KMS-11 (cell line): ENCODE measurements at regions not wholly inside any gene's neighbourhood (a gene's known extent, or its start where the extent isn't known, plus 50 kb on each side); places are given as distances from the start of the nearest gene placed in this dataset.

Source experiments
- H2AFZ ChIP-seq: fragments of 200-600 bp; sonication (generic); 2 replicates; pipeline ENCODE4 v1.6.1; 2016; ENCODE audit warnings: antibody characterized with exemption, mixed run types, low read depth
- H3K27ac ChIP-seq: fragments of 200-600 bp; sonication (generic); 2 replicates; pipeline ENCODE4 v1.6.1; 2016; ENCODE audit warnings: mild to moderate bottlenecking, mixed run types
- H3K27me3 ChIP-seq: fragments of 200-600 bp; sonication (generic); 2 replicates; pipeline ENCODE4 v1.6.1; 2017; ENCODE audit warnings: mild to moderate bottlenecking, low read depth, mixed run types, moderate library complexity; ENCODE audit not compliant: insufficient read depth
- H3K36me3 ChIP-seq: fragments of 200-600 bp; sonication (generic); 2 replicates; pipeline ENCODE4 v1.6.1; 2017; ENCODE audit warnings: mild to moderate bottlenecking, mixed run types; ENCODE audit not compliant: insufficient read depth
- H3K4me1 ChIP-seq: fragments of 200-600 bp; sonication (generic); 2 replicates; pipeline ENCODE4 v1.6.1; 2016; ENCODE audit warnings: mild to moderate bottlenecking, low read depth, mixed run types; ENCODE audit not compliant: poor library complexity, severe bottlenecking
- H3K4me2 ChIP-seq: fragments of 200-600 bp; sonication (generic); 2 replicates; pipeline ENCODE4 v1.7.0; 2016; ENCODE audit warnings: mild to moderate bottlenecking, mixed run types
- H3K4me3 ChIP-seq: fragments of 200-600 bp; sonication (generic); IDR thresholded peaks from 2 replicates; pipeline ENCODE4 v1.6.1; 2017; ENCODE audit warnings: low read depth, low read length, mixed read lengths; ENCODE audit not compliant: insufficient read depth
- H3K79me2 ChIP-seq: fragments of 200-600 bp; sonication (generic); 2 replicates; pipeline ENCODE4 v1.6.1; 2016; ENCODE audit warnings: low read depth, mixed run types; ENCODE audit not compliant: insufficient read depth
- H3K9ac ChIP-seq: fragments of 200-600 bp; sonication (generic); 2 replicates; pipeline ENCODE4 v1.6.1; 2016; ENCODE audit warnings: mild to moderate bottlenecking, mixed run types
- H4K20me1 ChIP-seq: fragments of 200-600 bp; sonication (generic); 2 replicates; pipeline ENCODE4 v1.6.1; 2016; ENCODE audit warnings: mild to moderate bottlenecking, mixed run types; ENCODE audit not compliant: insufficient read depth
- CTCF ChIP-seq: fragments of 200-600 bp; sonication (generic); conservative IDR thresholded peaks from 2 replicates; pipeline ENCODE4 v1.6.1; 2017; ENCODE audit warnings: low read depth, mild to moderate bottlenecking, antibody characterized with exemption, low read length, moderate library complexity, mixed read lengths

DNA sequence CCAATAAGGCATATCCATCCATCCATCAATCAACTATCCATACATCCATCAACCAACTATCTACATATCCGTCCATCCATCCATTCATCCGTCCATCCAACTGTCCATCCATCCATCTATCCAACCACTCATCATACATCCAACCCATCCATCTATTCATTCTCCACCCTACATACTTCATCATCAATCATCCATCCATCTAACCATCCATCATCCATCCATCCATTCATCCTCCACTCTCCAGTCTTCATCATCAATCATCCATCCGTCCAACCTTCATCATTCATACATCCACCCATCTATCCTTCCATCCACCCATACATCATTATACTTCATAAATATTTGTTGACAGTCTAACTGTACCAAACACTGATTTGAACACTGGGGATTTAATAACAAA, 231.3 kb upstream of the DAB1 start:
- H4K20me1 ChIP-seq = no peaks in the 10 kb centered on the region
- no peak overlapping the region for H3K9ac ChIP-seq
- no peak overlapping the region for H3K27ac ChIP-seq
- H3K27me3 ChIP-seq = no peaks in the 10 kb centered on the region
- no peaks in the 10 kb centered on the region for H3K4me1 ChIP-seq
- no peak overlapping the region for H3K4me3 ChIP-seq
- no peak overlapping the region for H2AFZ ChIP-seq
- no peak overlapping the region for H3K4me2 ChIP-seq
- H3K36me3 ChIP-seq = no peaks in the 10 kb centered on the region
- H3K79me2 ChIP-seq = no peaks in the 10 kb centered on the region
- no peak for TF ChIP-seq CTCF

GRCh38 chr1:57644667-57645066, 220.8 kb upstream of the DAB1 start:
- no peak for TF ChIP-seq CTCF
- Histone ChIP-seq H3K36me3 (no peaks in the 10 kb centered on the region), H3K79me2 (no peaks in the 10 kb centered on the region), H3K4me1 (no peaks in the 10 kb centered on the region), H3K4me3 (no peak overlapping the region), H4K20me1 (no peaks in the 10 kb centered on the region), H3K9ac (no peak overlapping the region), H3K27me3 (no peaks in the 10 kb centered on the region), H3K4me2 (no peak overlapping the region), H3K27ac (no peak overlapping the region), H2AFZ (no peak overlapping the region)

GRCh38 chr1:57638239-57638638, 214.4 kb upstream of the DAB1 start:
- H3K27ac ChIP-seq = no peak overlapping the region
- no peak for TF ChIP-seq CTCF
- no peaks in the 10 kb centered on the region for H4K20me1 ChIP-seq
- H3K9ac ChIP-seq = no peak overlapping the region
- H3K4me2 ChIP-seq = no peak overlapping the region
- H3K4me3 ChIP-seq = no peak overlapping the region
- no peaks in the 10 kb centered on the region for H3K79me2 ChIP-seq
- no peaks in the 10 kb centered on the region for H3K27me3 ChIP-seq
- no peak overlapping the region for H2AFZ ChIP-seq
- H3K4me1 ChIP-seq = no peaks in the 10 kb centered on the region
- H3K36me3 ChIP-seq = no peaks in the 10 kb centered on the region

DNA sequence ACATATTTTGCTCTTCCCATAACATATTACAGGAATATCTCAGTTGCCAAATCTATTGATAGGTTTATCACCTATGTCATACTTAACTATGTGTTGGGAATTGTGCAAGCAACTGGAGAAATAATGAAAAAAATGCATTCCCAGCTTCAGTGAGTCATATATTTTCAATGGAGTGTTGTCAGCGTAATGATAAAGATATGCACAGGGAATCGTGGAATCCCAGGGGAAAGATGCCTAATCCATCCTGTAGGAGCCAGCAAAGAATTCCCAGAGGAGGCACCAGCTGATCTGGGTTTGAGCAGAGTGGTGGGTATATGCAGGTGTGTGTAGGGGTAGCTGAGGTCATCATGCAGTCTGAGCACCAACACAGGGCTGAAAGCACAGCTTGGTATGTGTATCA, 213.3 kb upstream of the DAB1 start:
- Histone ChIP-seq H3K4me1 (no peaks in the 10 kb centered on the region), H3K27ac (no peak overlapping the region), H4K20me1 (no peaks in the 10 kb centered on the region), H3K4me2 (no peak overlapping the region), H3K9ac (no peak overlapping the region), H3K27me3 (no peaks in the 10 kb centered on the region), H2AFZ (no peak overlapping the region), H3K36me3 (no peaks in the 10 kb centered on the region), H3K4me3 (no peak overlapping the region), H3K79me2 (no peaks in the 10 kb centered on the region)
- TF ChIP-seq CTCF = no peak

DNA sequence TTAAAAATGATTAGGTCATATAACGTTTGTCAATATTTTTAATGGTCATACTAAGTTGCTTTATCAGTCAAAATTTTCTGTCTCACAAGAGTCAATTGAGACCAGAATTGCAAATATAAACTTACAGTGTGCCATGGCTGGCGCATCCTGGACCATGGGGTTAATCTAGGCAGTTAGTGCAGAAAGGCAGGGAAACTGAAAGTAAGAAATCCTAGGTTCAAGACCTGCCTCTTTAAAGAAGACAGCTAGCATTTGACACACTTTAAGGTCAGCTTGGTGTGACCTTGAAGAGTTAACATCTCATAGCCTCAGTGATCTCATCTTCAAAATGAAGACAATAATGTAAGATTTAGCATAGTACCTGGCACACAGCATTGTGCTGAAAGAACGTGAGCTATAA, 210.0 kb upstream of the DAB1 start:
- H3K4me2 ChIP-seq = no peak overlapping the region
- no peak overlapping the region for H2AFZ ChIP-seq
- H3K9ac ChIP-seq = no peak overlapping the region
- no peaks in the 10 kb centered on the region for H3K27me3 ChIP-seq
- H3K79me2 ChIP-seq = no peaks in the 10 kb centered on the region
- H3K4me3 ChIP-seq = no peak overlapping the region
- H3K4me1 ChIP-seq = no peaks in the 10 kb centered on the region
- H4K20me1 ChIP-seq = no peaks in the 10 kb centered on the region
- H3K36me3 ChIP-seq = no peaks in the 10 kb centered on the region
- H3K27ac ChIP-seq = no peak overlapping the region
- no peak for TF ChIP-seq CTCF
